SH-SY5Y (cell line): ENCODE measurements at regions not wholly inside any gene's neighbourhood (a gene's known extent, or its start where the extent isn't known, plus 50 kb on each side); places are given as distances from the start of the nearest gene placed in this dataset.

ENCODE experiments used
- GATA2 ChIP-seq: IDR thresholded peaks from 2 replicates; pipeline ENCODE4 v1.6.1; 2011; ENCODE audit warnings: mild to moderate bottlenecking, low read depth, low read length
- GATA3 ChIP-seq: IDR thresholded peaks from 2 replicates; pipeline ENCODE4 v1.6.1; 2011; ENCODE audit warnings: low read depth, mild to moderate bottlenecking, low read length, moderate library complexity

DNA sequence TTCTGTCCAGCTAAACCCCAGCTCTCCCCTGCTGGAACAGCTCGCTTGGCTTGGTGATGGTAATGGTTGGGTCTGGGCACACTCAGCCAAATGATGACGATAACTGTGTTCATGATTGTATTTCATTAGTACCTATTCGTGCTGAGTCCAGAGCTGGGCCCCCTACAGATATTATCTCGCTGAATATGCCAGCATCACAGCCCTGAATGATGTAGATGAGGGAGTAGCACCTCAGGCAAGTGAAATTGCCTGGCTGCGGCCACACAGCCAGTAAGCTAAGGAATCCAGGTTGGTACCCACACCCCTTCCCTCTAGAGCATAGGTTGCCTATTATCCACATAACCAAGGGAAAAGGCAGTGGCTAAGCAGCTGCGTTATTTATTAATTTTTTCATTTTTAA lies 163.5 kb downstream of the KTN1 start:
- TF ChIP-seq GATA3 (no peak), GATA2 (no peak)
